ENCODE measurements at regions not wholly inside any gene's neighbourhood (a gene's known extent, or its start where the extent isn't known, plus 50 kb on each side); places are given as distances from the start of the nearest gene placed in this dataset.

- no peak for ATAC-seq
- no peak for TF ChIP-seq ISL1 (CRISPR knock-in tag; IDR thresholded peaks at IDR 0.05)
- no peak for TF ChIP-seq RARB (CRISPR knock-in tag; IDR thresholded peaks at IDR 0.05)
- TF ChIP-seq CSRNP3 (CRISPR knock-in tag; IDR thresholded peaks at IDR 0.05): no peak
- TF ChIP-seq TOX (CRISPR knock-in tag; IDR thresholded peaks at IDR 0.05; ENCODE audit: borderline replicate concordance): no peak
- no peak for TF ChIP-seq ARNTL (CRISPR knock-in tag; IDR thresholded peaks at IDR 0.05; ENCODE audit: borderline replicate concordance, low read depth)
- no peak for TF ChIP-seq ZNF565 (CRISPR knock-in tag; conservative IDR thresholded peaks at IDR 0.05; ENCODE audit: low read depth)
- no peak for TF ChIP-seq BACH2 (CRISPR knock-in tag; IDR thresholded peaks at IDR 0.05; ENCODE audit: borderline replicate concordance)
- TF ChIP-seq GLIS3 (CRISPR knock-in tag; IDR thresholded peaks at IDR 0.05): no peak
- no peak for TF ChIP-seq CSDC2 (CRISPR knock-in tag; IDR thresholded peaks at IDR 0.05)
- no peak for TF ChIP-seq OSR1 (CRISPR knock-in tag; IDR thresholded peaks at IDR 0.05)
- no peak for TF ChIP-seq TSHZ2 (CRISPR knock-in tag; IDR thresholded peaks at IDR 0.05)
- TF ChIP-seq ZNF70 (CRISPR knock-in tag; IDR thresholded peaks at IDR 0.05): no peak
- TF ChIP-seq ZFP30 (CRISPR knock-in tag; IDR thresholded peaks at IDR 0.05): no peak
- no peak for TF ChIP-seq CREB5 (CRISPR knock-in tag; IDR thresholded peaks at IDR 0.05; ENCODE audit: low read depth)
- no peak for TF ChIP-seq TCF4 (CRISPR knock-in tag; IDR thresholded peaks at IDR 0.05; ENCODE audit: borderline replicate concordance)
- no peak for TF ChIP-seq PPARA (CRISPR knock-in tag; IDR thresholded peaks at IDR 0.05; ENCODE audit: borderline replicate concordance)
Measured at GRCh38 chr3:103166890-103167289, 732.1 kb downstream of the ZPLD1 start.

- ATAC-seq: no peak
- TF ChIP-seq TSHZ2 (CRISPR knock-in tag; IDR thresholded peaks at IDR 0.05) (no peak), ZNF8 (CRISPR knock-in tag; IDR thresholded peaks at IDR 0.05) (no peak), CSRNP3 (CRISPR knock-in tag; IDR thresholded peaks at IDR 0.05) (no peak), RARB (CRISPR knock-in tag; IDR thresholded peaks at IDR 0.05) (no peak), ZNF565 (CRISPR knock-in tag; conservative IDR thresholded peaks at IDR 0.05; ENCODE audit: low read depth) (no peak), ZC3H10 (CRISPR knock-in tag; IDR thresholded peaks at IDR 0.05) (no peak), TOX (CRISPR knock-in tag; IDR thresholded peaks at IDR 0.05; ENCODE audit: borderline replicate concordance) (no peak), ARNTL (CRISPR knock-in tag; IDR thresholded peaks at IDR 0.05; ENCODE audit: borderline replicate concordance, low read depth) (no peak)
Measured at GRCh38 chr3:103167850-103168249, 733.0 kb downstream of the ZPLD1 start.

GRCh38 chr3:103169289-103169688, 734.5 kb downstream of the ZPLD1 start:
- peak; percentile 90 for ATAC-seq
- TF ChIP-seq ZFP3 (CRISPR knock-in tag; IDR thresholded peaks at IDR 0.05): no peak
- TF ChIP-seq PPARA (CRISPR knock-in tag; IDR thresholded peaks at IDR 0.05; ENCODE audit: borderline replicate concordance): no peak
- no peak for TF ChIP-seq TCF4 (CRISPR knock-in tag; IDR thresholded peaks at IDR 0.05; ENCODE audit: borderline replicate concordance)
- no peak for TF ChIP-seq ZFP30 (CRISPR knock-in tag; IDR thresholded peaks at IDR 0.05)
- TF ChIP-seq OSR1 (CRISPR knock-in tag; IDR thresholded peaks at IDR 0.05): no peak
- TF ChIP-seq PATZ1 (CRISPR knock-in tag; IDR thresholded peaks at IDR 0.05; ENCODE audit: borderline replicate concordance): peak; percentile 89
- TF ChIP-seq CSDC2 (CRISPR knock-in tag; IDR thresholded peaks at IDR 0.05): no peak
- TF ChIP-seq ZNF565 (CRISPR knock-in tag; conservative IDR thresholded peaks at IDR 0.05; ENCODE audit: low read depth): no peak
- TF ChIP-seq ZNF8 (CRISPR knock-in tag; IDR thresholded peaks at IDR 0.05): peak; percentile 41; the same call in 1 of the 2 replicates
- TF ChIP-seq GLIS3 (CRISPR knock-in tag; IDR thresholded peaks at IDR 0.05): peak; percentile 62; the same call in 1 of the 2 replicates
- TF ChIP-seq ESRRG (CRISPR knock-in tag; IDR thresholded peaks at IDR 0.05): 0 out of 2 replicates have a peak, but pooled peaks have one; percentile 16
- no peak for TF ChIP-seq SNAI2 (CRISPR knock-in tag; IDR thresholded peaks at IDR 0.05)
- TF ChIP-seq CSRNP3 (CRISPR knock-in tag; IDR thresholded peaks at IDR 0.05): no peak
